IMR-90 (cell line): ENCODE measurements at regions not wholly inside any gene's neighbourhood (a gene's known extent, or its start where the extent isn't known, plus 50 kb on each side); places are given as distances from the start of the nearest gene placed in this dataset.

Source experiments
- ATAC-seq: fragments of 200-7000 bp; cut with Tn5 transposase; 2 replicates; pipeline ENCODE4 v1.9.1; 2020; ENCODE audit warnings: low read depth, mild to moderate bottlenecking, moderate library complexity
- BruUV-seq: library from RNA; stranded (reverse); fragments of 400-500 nt; replicated peaks from 2 replicates; lab custom pipeline; 2021; lab: Mats Ljungman, UMichigan
- CTCF ChIA-PET: fragments of 300-600 bp; formaldehyde crosslinking; extraction: SDS; loops from one replicate; lab custom pipeline; 2021; ENCODE audit warnings: antibody characterized with exemption; lab: Yijun Ruan, JAX
- POLR2A ChIA-PET: fragments of 300-600 bp; sonication (Branson Sonifier 250); formaldehyde crosslinking; loops from one replicate; lab custom pipeline; 2022; ENCODE audit warnings: antibody characterized with exemption; ENCODE audit not compliant: unreplicated experiment; lab: Charles Lee
- DNase-seq: peaks from one replicate; pipeline ENCODE4 v3.0.0; 2013
- H2AFZ ChIP-seq: replicated peaks from 2 replicates; pipeline ENCODE3; 2013; ENCODE audit warnings: low read length, mild to moderate bottlenecking; ENCODE audit not compliant: poor library complexity
- H2AK5ac ChIP-seq: 2 replicates; pipeline ENCODE4 v1.6.1; 2013; ENCODE audit warnings: low read depth, low read length, inconsistent platforms
- H2AK9ac ChIP-seq: replicated peaks from 2 replicates; pipeline ENCODE3; 2013; ENCODE audit warnings: mild to moderate bottlenecking, low read depth, low read length, moderate library complexity; ENCODE audit not compliant: poor library complexity
- H2BK120ac ChIP-seq: 2 replicates; pipeline ENCODE4 v1.6.1; 2013; ENCODE audit warnings: low read depth, low read length, inconsistent platforms
- H2BK15ac ChIP-seq: 3 replicates; pipeline ENCODE4 v1.6.1; 2013; ENCODE audit warnings: low read depth, low read length, inconsistent platforms
- H2BK20ac ChIP-seq: 2 replicates; pipeline ENCODE4 v1.6.1; 2013; ENCODE audit warnings: low read depth, mild to moderate bottlenecking, inconsistent platforms, low read length, moderate library complexity
- H2BK5ac ChIP-seq: 2 replicates; pipeline ENCODE4 v1.6.1; 2013; ENCODE audit warnings: mild to moderate bottlenecking, low read depth, low read length, inconsistent platforms; ENCODE audit not compliant: poor library complexity, severe bottlenecking
- H3K14ac ChIP-seq: replicated peaks from 2 replicates; pipeline ENCODE4 v1.6.1; 2013; ENCODE audit warnings: low read depth, low read length, inconsistent platforms
- H3K18ac ChIP-seq: 2 replicates; pipeline ENCODE4 v1.6.1; 2013; ENCODE audit warnings: low read depth, low read length, control low read depth
- H3K23ac ChIP-seq: 2 replicates; pipeline ENCODE4 v1.6.1; 2013; ENCODE audit warnings: low read depth, low read length, inconsistent platforms
- H3K27ac ChIP-seq: 2 replicates; pipeline ENCODE4 v1.5.1; 2013; ENCODE audit warnings: mild to moderate bottlenecking, control low read depth, low read length; ENCODE audit not compliant: insufficient read depth
- H3K27me3 ChIP-seq: 2 replicates; pipeline ENCODE4 v1.6.1; 2013; ENCODE audit warnings: low read length; ENCODE audit not compliant: control insufficient read depth, insufficient read depth
- H3K36me3 ChIP-seq: 2 replicates; pipeline ENCODE4 v1.6.1; 2013; ENCODE audit warnings: low read length, mixed read lengths; ENCODE audit not compliant: control insufficient read depth, insufficient read depth
- H3K4ac ChIP-seq: 2 replicates; pipeline ENCODE4 v1.6.1; 2013; ENCODE audit warnings: low read depth, low read length, inconsistent platforms
- H3K4me1 ChIP-seq: 2 replicates; pipeline ENCODE4 v1.6.1; 2013; ENCODE audit warnings: low read length, mixed read lengths; ENCODE audit not compliant: control insufficient read depth, insufficient read depth
- H3K4me2 ChIP-seq: 2 replicates; pipeline ENCODE4 v1.6.1; 2013; ENCODE audit warnings: low read depth, mild to moderate bottlenecking, control low read depth, low read length, moderate library complexity
- H3K4me3 ChIP-seq: 2 replicates; pipeline ENCODE4 v1.5.1; 2013; ENCODE audit warnings: low read depth, mild to moderate bottlenecking, control low read depth, low read length, moderate library complexity; ENCODE audit not compliant: insufficient read depth
- H3K56ac ChIP-seq: 2 replicates; pipeline ENCODE4 v1.6.1; 2013; ENCODE audit warnings: low read length, inconsistent platforms; ENCODE audit not compliant: insufficient read depth; ENCODE audit errors: extremely low read depth
- H3K79me1 ChIP-seq, 2 experiments: 2 replicates each; pipeline ENCODE4 v1.6.1; 2013; ENCODE audit warnings: low read length in 2 of 2, inconsistent platforms in 1 of 2, low read depth in 1 of 2
- H3K9ac ChIP-seq: 2 replicates; pipeline ENCODE4 v1.6.1; 2013; ENCODE audit warnings: low read depth, low read length, control low read depth
- H3K9me1 ChIP-seq: 2 replicates; pipeline ENCODE4 v1.6.1; 2013; ENCODE audit warnings: low read length, inconsistent platforms; ENCODE audit not compliant: insufficient read depth
- H3K9me3 ChIP-seq: 2 replicates; pipeline ENCODE4 v1.6.1; 2013; ENCODE audit warnings: low read length; ENCODE audit not compliant: control insufficient read depth, insufficient read depth
- H4K20me1 ChIP-seq: 2 replicates; pipeline ENCODE4 v1.6.1; 2013; ENCODE audit warnings: low read length, inconsistent platforms; ENCODE audit not compliant: insufficient read depth
- H4K5ac ChIP-seq: 2 replicates; pipeline ENCODE4 v1.6.1; 2013; ENCODE audit warnings: mild to moderate bottlenecking, low read depth, low read length, control low read depth
- H4K8ac ChIP-seq, 2 experiments: 2 replicates each; pipeline ENCODE4 v1.6.1; 2013; ENCODE audit warnings: low read depth in 2 of 2, low read length in 2 of 2, control low read depth in 1 of 2, inconsistent platforms in 1 of 2
- H4K91ac ChIP-seq: 2 replicates; pipeline ENCODE4 v1.6.1; 2013; ENCODE audit warnings: low read depth, low read length, inconsistent platforms; ENCODE audit not compliant: insufficient read depth
- ELK1 ChIP-seq: fragments of 150-350 bp; IDR thresholded peaks from 2 replicates; pipeline ENCODE4 v1.6.1; 2016; ENCODE audit warnings: low read depth, mild to moderate bottlenecking, low read length, moderate library complexity, borderline replicate concordance
- WGBS, 2 experiments: methylation state at CpG; one replicate each; pipeline versions ENCODE4 v1.1.5 to v1.1.7; 2013; ENCODE audit warnings: missing lambda C conversion rate in 2 of 2; ENCODE audit not compliant: insufficient read length in 1 of 2; ENCODE audit errors: extremely low coverage in 2 of 2; 5-methylcytosine and 5-hydroxymethylcytosine counted together
- dilution Hi-C: fragments of 300-500 bp; cut with HindIII; formaldehyde crosslinking; loops from one replicate; pipeline ENCODE4 v1.14.3; 2018; ENCODE audit warnings: low sequenced_read_pairs; ENCODE audit not compliant: unreplicated experiment
- in situ Hi-C: fragments of 300-500 bp; cut with MboI; formaldehyde crosslinking; loops from 3 replicates; pipeline ENCODE4 v1.14.3; 2019; ENCODE audit warnings: low sequenced_read_pairs, inconsistent platforms, mixed read lengths
- intact Hi-C: fragments of 100-400 bp; cut with micrococcal nuclease; formaldehyde crosslinking; loops from 2 replicates; pipeline ENCODE4 v1.10.0; 2022

- no peak overlapping the region for H2BK120ac ChIP-seq
- H3K4ac ChIP-seq = no peak overlapping the region
- H3K27ac ChIP-seq = no peak overlapping the region
- no peak overlapping the region for H3K56ac ChIP-seq
- no peak overlapping the region for H3K9ac ChIP-seq
- H4K91ac ChIP-seq = no peak overlapping the region
- H3K9me1 ChIP-seq = no peaks in the 10 kb centered on the region
- H2BK15ac ChIP-seq = no peak overlapping the region
- H3K23ac ChIP-seq = no peak overlapping the region
- peaks cover 3% of the 10 kb centered on the region for H3K9me3 ChIP-seq
- intact Hi-C loops = no loop called here
- WGBS, 2 experiments = no CpG with 5 or more reads among the region's 1 CpG
- POLR2A ChIA-PET = no interaction called here
- H3K27me3 ChIP-seq = no peaks in the 10 kb centered on the region
- no peak overlapping the region for H2BK20ac ChIP-seq
- H3K4me1 ChIP-seq = no peaks in the 10 kb centered on the region
- H3K36me3 ChIP-seq = no peaks in the 10 kb centered on the region
- H3K18ac ChIP-seq = no peak overlapping the region
- H3K4me3 ChIP-seq = no peak overlapping the region
- no peaks in the 10 kb centered on the region for H4K20me1 ChIP-seq
- CTCF ChIA-PET = no interaction called here
- no peak overlapping the region for H3K14ac ChIP-seq
- no peak for DNase-seq
- no peak overlapping the region for H3K4me2 ChIP-seq
- no peak overlapping the region for H4K8ac ChIP-seq
- H2AK5ac ChIP-seq = no peak overlapping the region
- no peak overlapping the region for H4K5ac ChIP-seq
- dilution Hi-C loops = no loop called here
- no peak for TF ChIP-seq ELK1
- no peak overlapping the region for H2BK5ac ChIP-seq
- no TSS peak for BruUV-seq
- in situ Hi-C loops = no loop called here
- no peak for ATAC-seq
- H2AFZ ChIP-seq = no peak overlapping the region
- H3K79me1 ChIP-seq = no peaks in the 10 kb centered on the region
- no peak overlapping the region for H2AK9ac ChIP-seq
Observed at GRCh38 chr13:60893801-60894200, 496.8 kb downstream of the TDRD3 start.
